ENCODE measurements at regions not wholly inside any gene's neighbourhood (a gene's known extent, or its start where the extent isn't known, plus 50 kb on each side); places are given as distances from the start of the nearest gene placed in this dataset.

GRCh38 chrX:6293716-6294115 lies 65.0 kb upstream of the NLGN4X start:
- no TSS peak for BruUV-seq (replicated peaks)
- CTCF ChIA-PET, result no interaction called here
- Mint-ChIP-seq H3K9me3 (ENCODE audit: unreplicated experiment) (peaks cover 18% of the 10 kb centered on the region), H3K4me3 (ENCODE audit: unreplicated experiment) (no peak overlapping the region), H3K36me3 (ENCODE audit: insufficient read depth, unreplicated experiment) (no peaks in the 10 kb centered on the region), H3K27ac (ENCODE audit: low read depth, unreplicated experiment) (no peak overlapping the region), H3K27me3 (ENCODE audit: insufficient read depth, unreplicated experiment) (no peaks in the 10 kb centered on the region), H3K4me1 (ENCODE audit: insufficient read depth, unreplicated experiment) (no peaks in the 10 kb centered on the region)
- POLR2A ChIA-PET, result no interaction called here
- TF ChIP-seq CTCF (IDR thresholded peaks at IDR 0.05; ENCODE audit: unreplicated experiment), result no peak
- intact Hi-C loops (cut with micrococcal nuclease), result no loop called here
- DNase-seq (ENCODE audit: unreplicated experiment), result no peak

GRCh38 chrX:6292599-6292998 lies 63.9 kb upstream of the NLGN4X start:
- H3K9me3 Mint-ChIP-seq (ENCODE audit: unreplicated experiment), result peaks cover 13% of the 10 kb centered on the region
- H3K36me3 Mint-ChIP-seq (ENCODE audit: insufficient read depth, unreplicated experiment), result no peaks in the 10 kb centered on the region
- H3K27me3 Mint-ChIP-seq (ENCODE audit: insufficient read depth, unreplicated experiment), result no peaks in the 10 kb centered on the region
- intact Hi-C loops (cut with micrococcal nuclease), result no loop called here
- H3K4me3 Mint-ChIP-seq (ENCODE audit: unreplicated experiment), result no peak overlapping the region
- TF ChIP-seq CTCF (IDR thresholded peaks at IDR 0.05; ENCODE audit: unreplicated experiment), result no peak
- BruUV-seq (replicated peaks), result no TSS peak
- POLR2A ChIA-PET, result no interaction called here
- CTCF ChIA-PET, result no interaction called here
- H3K4me1 Mint-ChIP-seq (ENCODE audit: insufficient read depth, unreplicated experiment), result no peaks in the 10 kb centered on the region
- no peak for DNase-seq (ENCODE audit: unreplicated experiment)
- H3K27ac Mint-ChIP-seq (ENCODE audit: low read depth, unreplicated experiment), result no peak overlapping the region

- DNase-seq (ENCODE audit: unreplicated experiment), result no peak
- Mint-ChIP-seq H3K4me3 (ENCODE audit: unreplicated experiment) (no peak overlapping the region), H3K27ac (ENCODE audit: low read depth, unreplicated experiment) (no peak overlapping the region), H3K4me1 (ENCODE audit: insufficient read depth, unreplicated experiment) (no peaks in the 10 kb centered on the region), H3K36me3 (ENCODE audit: insufficient read depth, unreplicated experiment) (no peaks in the 10 kb centered on the region), H3K9me3 (ENCODE audit: unreplicated experiment) (peaks cover 8% of the 10 kb centered on the region), H3K27me3 (ENCODE audit: insufficient read depth, unreplicated experiment) (no peaks in the 10 kb centered on the region)
- TF ChIP-seq CTCF (IDR thresholded peaks at IDR 0.05; ENCODE audit: unreplicated experiment), result no peak
- intact Hi-C loops (cut with micrococcal nuclease), result no loop called here
- POLR2A ChIA-PET, result no interaction called here
- CTCF ChIA-PET, result interaction anchor here (0.7 kb wide), 1 partner anchor 1138 kb away, joined by 3 read pairs; no protein-coding TSS in a partner anchor
- no TSS peak for BruUV-seq (replicated peaks)
Measured at GRCh38 chrX:6291444-6291843, 62.8 kb upstream of the NLGN4X start.

GRCh38 chrX:6283826-6284225 lies 55.2 kb upstream of the NLGN4X start:
- no peak for DNase-seq (ENCODE audit: unreplicated experiment)
- POLR2A ChIA-PET, result no interaction called here
- intact Hi-C loops (cut with micrococcal nuclease), result no loop called here
- H3K27ac Mint-ChIP-seq (ENCODE audit: low read depth, unreplicated experiment), result no peak overlapping the region
- H3K9me3 Mint-ChIP-seq (ENCODE audit: unreplicated experiment), result no peaks in the 10 kb centered on the region
- no peaks in the 10 kb centered on the region for H3K36me3 Mint-ChIP-seq (ENCODE audit: insufficient read depth, unreplicated experiment)
- H3K27me3 Mint-ChIP-seq (ENCODE audit: insufficient read depth, unreplicated experiment), result no peaks in the 10 kb centered on the region
- H3K4me3 Mint-ChIP-seq (ENCODE audit: unreplicated experiment), result no peak overlapping the region
- H3K4me1 Mint-ChIP-seq (ENCODE audit: insufficient read depth, unreplicated experiment), result no peaks in the 10 kb centered on the region
- TF ChIP-seq CTCF (IDR thresholded peaks at IDR 0.05; ENCODE audit: unreplicated experiment), result no peak
- BruUV-seq (replicated peaks), result no TSS peak
- CTCF ChIA-PET, result no interaction called here

All from MCF 10A (cell line).